Mesendoderm (in vitro differentiated cells): ENCODE measurements at regions not wholly inside any gene's neighbourhood (a gene's known extent, or its start where the extent isn't known, plus 50 kb on each side); places are given as distances from the start of the nearest gene placed in this dataset.

Experiments used
- DNase-seq: peaks from one replicate; pipeline ENCODE4 v3.0.0; 2013
- H2AK5ac ChIP-seq: 2 replicates; pipeline ENCODE4 v1.6.1; 2013; ENCODE audit warnings: low read length, inconsistent platforms
- H2BK120ac ChIP-seq: 2 replicates; pipeline ENCODE4 v1.6.1; 2013; ENCODE audit warnings: low read depth, mild to moderate bottlenecking, low read length, moderate library complexity, mixed read lengths
- H2BK15ac ChIP-seq: replicated peaks from 2 replicates; pipeline ENCODE4 v1.6.1; 2013; ENCODE audit warnings: low read depth, mild to moderate bottlenecking, moderate library complexity
- H2BK5ac ChIP-seq: 2 replicates; pipeline ENCODE4 v1.6.1; 2013; ENCODE audit warnings: low read length, inconsistent platforms
- H3K18ac ChIP-seq: 2 replicates; pipeline ENCODE4 v1.6.1; 2013; ENCODE audit warnings: mild to moderate bottlenecking, low read length, mixed read lengths
- H3K23ac ChIP-seq: one replicate; pipeline ENCODE4 v1.6.1; 2013; ENCODE audit warnings: low read length
- H3K27ac ChIP-seq: 2 replicates; pipeline ENCODE4 v1.5.1; 2013; ENCODE audit warnings: low read depth, mild to moderate bottlenecking, inconsistent platforms, low read length, moderate library complexity
- H3K27me3 ChIP-seq: 2 replicates; pipeline ENCODE4 v1.6.1; 2013; ENCODE audit warnings: low read length, control low read depth, mild to moderate bottlenecking, inconsistent platforms; ENCODE audit not compliant: insufficient read depth, poor library complexity
- H3K36me3 ChIP-seq: 2 replicates; pipeline ENCODE4 v1.6.1; 2013; ENCODE audit warnings: low read length, inconsistent platforms; ENCODE audit not compliant: control insufficient read depth, insufficient read depth
- H3K4ac ChIP-seq: one replicate; pipeline ENCODE4 v1.6.1; 2013; ENCODE audit warnings: low read depth, mild to moderate bottlenecking, low read length, moderate library complexity
- H3K4me1 ChIP-seq: 2 replicates; pipeline ENCODE4 v1.6.1; 2013; ENCODE audit warnings: low read depth, low read length, inconsistent platforms; ENCODE audit not compliant: control insufficient read depth
- H3K4me2 ChIP-seq: 2 replicates; pipeline ENCODE4 v1.6.1; 2013; ENCODE audit warnings: low read length
- H3K4me3 ChIP-seq: 2 replicates; pipeline ENCODE4 v1.5.1; 2013; ENCODE audit warnings: mild to moderate bottlenecking, low read length
- H3K56ac ChIP-seq: one replicate; pipeline ENCODE4 v1.6.1; 2013; ENCODE audit warnings: low read length
- H3K79me1 ChIP-seq: 2 replicates; pipeline ENCODE4 v1.6.1; 2013; ENCODE audit warnings: low read length, inconsistent platforms
- H3K79me2 ChIP-seq: 2 replicates; pipeline ENCODE4 v1.6.1; 2013; ENCODE audit warnings: mild to moderate bottlenecking, low read length; ENCODE audit not compliant: control insufficient read depth, insufficient read depth
- H3K9ac ChIP-seq: 2 replicates; pipeline ENCODE4 v1.6.1; 2013; ENCODE audit warnings: low read length, inconsistent platforms
- H4K5ac ChIP-seq: one replicate; pipeline ENCODE4 v1.6.1; 2013; ENCODE audit warnings: low read length
- H4K8ac ChIP-seq: one replicate; pipeline ENCODE4 v1.6.1; 2013; ENCODE audit warnings: low read depth, mild to moderate bottlenecking, control low read depth, low read length, moderate library complexity
- WGBS: extraction: QIAGEN DNeasy Blood & Tissue Kit; methylation state at CpG from one replicate; pipeline ENCODE4 v1.1.7; 2013; ENCODE audit warnings: low lambda C conversion rate, missing lambda C conversion rate; ENCODE audit not compliant: insufficient coverage; ENCODE audit errors: extremely low coverage; 5-methylcytosine and 5-hydroxymethylcytosine counted together

DNA sequence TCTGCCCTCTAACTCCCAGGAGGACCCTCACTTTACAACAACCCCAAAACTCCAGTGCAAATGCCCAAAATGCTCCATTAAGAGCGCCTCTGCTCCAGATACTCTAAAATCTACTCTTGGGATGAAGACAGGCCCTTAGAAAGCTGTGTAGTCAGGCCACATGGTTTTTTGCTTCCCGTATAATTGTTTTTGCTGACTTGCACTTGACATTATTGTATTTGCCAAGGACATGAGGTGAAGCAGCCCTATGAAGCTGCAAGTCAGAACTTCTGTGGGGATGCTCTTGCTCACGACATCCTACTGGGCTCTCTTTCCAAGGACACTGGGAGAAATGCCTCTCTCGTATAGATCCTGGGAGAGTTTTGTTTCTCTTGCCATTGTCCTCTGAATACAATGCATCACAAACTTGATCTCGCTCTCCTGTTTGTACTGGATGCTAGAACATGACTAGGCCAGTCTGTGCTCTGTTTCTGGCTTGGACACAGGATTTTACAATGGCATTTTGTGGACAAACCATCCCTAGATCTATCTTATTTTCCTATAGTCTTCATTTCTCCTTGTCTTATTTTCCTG lies 177.2 kb upstream of the DTNBP1 start:
- Histone ChIP-seq H3K18ac (no peak overlapping the region), H3K79me1 (no peaks in the 10 kb centered on the region), H3K36me3 (no peaks in the 10 kb centered on the region), H3K27me3 (no peaks in the 10 kb centered on the region), H3K4me2 (no peak overlapping the region), H3K27ac (no peak overlapping the region), H3K79me2 (no peaks in the 10 kb centered on the region), H3K4ac (no peak overlapping the region), H2BK120ac (no peak overlapping the region), H2BK15ac (no peak overlapping the region), H4K5ac (no peak overlapping the region), H2AK5ac (no peak overlapping the region), H3K4me3 (no peak overlapping the region), H3K23ac (no peak overlapping the region), H3K9ac (no peak overlapping the region), H3K4me1 (no peaks in the 10 kb centered on the region), H3K56ac (no peak overlapping the region), H2BK5ac (no peak overlapping the region), H4K8ac (no peak overlapping the region)
- no CpG with 5 or more reads among the region's 5 CpGs for WGBS
- DNase-seq: no peak

- Histone ChIP-seq H3K23ac (no peak overlapping the region), H3K36me3 (no peaks in the 10 kb centered on the region), H2BK15ac (no peak overlapping the region), H3K4ac (no peak overlapping the region), H3K4me3 (no peak overlapping the region), H2AK5ac (no peak overlapping the region), H3K79me2 (no peaks in the 10 kb centered on the region), H4K5ac (no peak overlapping the region), H3K79me1 (no peaks in the 10 kb centered on the region), H3K27me3 (no peaks in the 10 kb centered on the region), H3K18ac (no peak overlapping the region), H4K8ac (no peak overlapping the region), H3K27ac (no peak overlapping the region), H2BK5ac (no peak overlapping the region), H3K56ac (no peak overlapping the region), H3K4me1 (no peaks in the 10 kb centered on the region), H3K4me2 (no peak overlapping the region), H3K9ac (no peak overlapping the region), H2BK120ac (no peak overlapping the region)
- DNase-seq: no peak
- WGBS: no CpG with 5 or more reads among the region's 6 CpGs
Observed at GRCh38 chr6:15837205-15837604, 174.4 kb upstream of the DTNBP1 start.

- no peak overlapping the region for H3K27ac ChIP-seq
- no peak for DNase-seq
- whole genome bisulfite sequencing: no CpG with 5 or more reads among the region's 1 CpG
Observed at GRCh38 chr6:15832841-15833240, 170.0 kb upstream of the DTNBP1 start.

DNA sequence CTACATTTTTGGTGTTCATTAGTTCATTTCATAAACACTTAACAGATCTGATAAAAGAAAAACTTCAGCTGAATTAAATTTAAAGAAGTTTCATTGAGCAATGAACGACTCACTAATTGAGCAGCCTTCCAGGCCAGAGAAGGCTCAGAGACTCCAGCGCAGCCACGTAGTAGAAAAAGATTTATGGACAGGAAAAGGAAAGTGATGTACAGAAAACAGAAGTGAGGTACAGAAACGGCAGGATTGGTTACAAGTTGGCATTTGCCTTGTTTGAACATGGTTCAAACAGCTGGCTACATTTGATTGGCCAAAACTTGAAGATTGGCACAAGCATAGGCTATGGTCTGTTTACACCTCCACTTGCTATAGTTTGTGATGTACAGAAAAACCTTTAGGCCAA lies 166.3 kb upstream of the DTNBP1 start:
- no peak for DNase-seq
- no peak overlapping the region for H3K4me2 ChIP-seq
- no peak overlapping the region for H2BK15ac ChIP-seq
- no peak overlapping the region for H4K8ac ChIP-seq
- H3K23ac ChIP-seq: no peak overlapping the region
- H3K4me3 ChIP-seq: no peak overlapping the region
- no peak overlapping the region for H2AK5ac ChIP-seq
- H2BK120ac ChIP-seq: no peak overlapping the region
- no peak overlapping the region for H4K5ac ChIP-seq
- H3K36me3 ChIP-seq: no peaks in the 10 kb centered on the region
- H3K27me3 ChIP-seq: no peaks in the 10 kb centered on the region
- H3K27ac ChIP-seq: no peak overlapping the region
- H3K18ac ChIP-seq: no peak overlapping the region
- no peak overlapping the region for H3K56ac ChIP-seq
- no peak overlapping the region for H3K4ac ChIP-seq
- H3K79me2 ChIP-seq: no peaks in the 10 kb centered on the region
- no CpG with 5 or more reads among the region's 4 CpGs for WGBS
- H3K79me1 ChIP-seq: no peaks in the 10 kb centered on the region
- H2BK5ac ChIP-seq: no peak overlapping the region
- H3K4me1 ChIP-seq: no peaks in the 10 kb centered on the region
- no peak overlapping the region for H3K9ac ChIP-seq

More at GRCh38 chr6:15832841-15833240, 170.0 kb upstream of the DTNBP1 start:
- H3K27me3 ChIP-seq: no peaks in the 10 kb centered on the region
- no peak overlapping the region for H3K18ac ChIP-seq
- no peak overlapping the region for H4K5ac ChIP-seq
- H3K56ac ChIP-seq: no peak overlapping the region
- no peak overlapping the region for H2BK5ac ChIP-seq
- H3K79me1 ChIP-seq: no peaks in the 10 kb centered on the region
- no peak overlapping the region for H3K4ac ChIP-seq
- H3K36me3 ChIP-seq: no peaks in the 10 kb centered on the region
- H4K8ac ChIP-seq: no peak overlapping the region
- no peak overlapping the region for H3K4me2 ChIP-seq
- H3K4me1 ChIP-seq: no peaks in the 10 kb centered on the region
- no peak overlapping the region for H2BK15ac ChIP-seq
- H2AK5ac ChIP-seq: no peak overlapping the region
- H3K79me2 ChIP-seq: no peaks in the 10 kb centered on the region
- no peak overlapping the region for H3K9ac ChIP-seq
- no peak overlapping the region for H3K4me3 ChIP-seq
- H2BK120ac ChIP-seq: no peak overlapping the region
- H3K23ac ChIP-seq: no peak overlapping the region

- H3K27ac ChIP-seq: no peak overlapping the region
- no peak overlapping the region for H2BK120ac ChIP-seq
- no peaks in the 10 kb centered on the region for H3K4me1 ChIP-seq
- H3K27me3 ChIP-seq: no peaks in the 10 kb centered on the region
- no peak overlapping the region for H3K4ac ChIP-seq
- H3K9ac ChIP-seq: no peak overlapping the region
- WGBS: no CpG with 5 or more reads among the region's 8 CpGs
- no peaks in the 10 kb centered on the region for H3K79me1 ChIP-seq
- H2BK5ac ChIP-seq: no peak overlapping the region
- no peak overlapping the region for H3K4me2 ChIP-seq
- no peak overlapping the region for H3K23ac ChIP-seq
- H4K8ac ChIP-seq: no peak overlapping the region
- H2BK15ac ChIP-seq: no peak overlapping the region
- no peaks in the 10 kb centered on the region for H3K79me2 ChIP-seq
- no peaks in the 10 kb centered on the region for H3K36me3 ChIP-seq
- H3K18ac ChIP-seq: no peak overlapping the region
- no peak overlapping the region for H4K5ac ChIP-seq
- DNase-seq: no peak
- H3K56ac ChIP-seq: no peak overlapping the region
- H3K4me3 ChIP-seq: no peak overlapping the region
- H2AK5ac ChIP-seq: no peak overlapping the region
Observed at GRCh38 chr6:15827496-15828255, 164.8 kb upstream of the DTNBP1 start.
